Common myeloid progenitor, CD34-positive (primary cell): ENCODE measurements at regions not wholly inside any gene's neighbourhood (a gene's known extent, or its start where the extent isn't known, plus 50 kb on each side); places are given as distances from the start of the nearest gene placed in this dataset.
"Not testable (repeated sequence)": the region's sequence is repeated elsewhere in the genome, so short reads cannot be mapped to it uniquely, and the experiment has no call there.

Experiments used
- CTCF ChIA-PET: fragments of 350-600 bp; sonication (Branson Sonifier 250); formaldehyde crosslinking; loops from one replicate; lab custom pipeline; 2021; ENCODE audit warnings: antibody characterized with exemption; lab: Charles Lee
- POLR2A ChIA-PET: fragments of 350-600 bp; sonication (Branson Sonifier 250); formaldehyde crosslinking; loops from one replicate; lab custom pipeline; 2021; ENCODE audit warnings: antibody characterized with exemption; lab: Charles Lee
- DNase-seq, 3 donors: peaks; one replicate each; pipeline versions ENCODE4 v3.0.0 to v3.0.0-alpha.2; 2013
- H3K27ac ChIP-seq, 2 experiments: 1 replicate in 1 of 2; 2 replicates in 1 of 2; pipeline ENCODE4 v1.7.0; 2013; ENCODE audit warnings: inconsistent platforms in 2 of 2, low read length in 2 of 2, mild to moderate bottlenecking in 2 of 2, low read depth in 1 of 2, moderate library complexity in 1 of 2; ENCODE audit not compliant: severe bottlenecking in 2 of 2, insufficient read depth in 1 of 2, poor library complexity in 1 of 2
- H3K27me3 ChIP-seq, 5 experiments: replicated peaks in 2 of 5; 1 replicate in 3 of 5; 2 replicates in 2 of 5; pipeline versions ENCODE4 v1.6.1 to v1.7.0; 2013; ENCODE audit warnings: low read length in 4 of 5, mild to moderate bottlenecking in 2 of 5, moderate library complexity in 2 of 5, inconsistent platforms in 1 of 5; ENCODE audit not compliant: insufficient read depth in 5 of 5, control insufficient read depth in 4 of 5
- H3K36me3 ChIP-seq, 4 experiments: 1 replicate in 2 of 4; 2 replicates in 2 of 4; pipeline versions ENCODE4 v1.6.1 to v1.7.0; 2013; ENCODE audit warnings: low read length in 3 of 4, control low read depth in 1 of 4, mild to moderate bottlenecking in 1 of 4; ENCODE audit not compliant: control insufficient read depth in 4 of 4, insufficient read depth in 4 of 4
- H3K4me1 ChIP-seq, 4 experiments: 1 replicate in 3 of 4; 2 replicates in 1 of 4; pipeline versions ENCODE4 v1.6.1 to v1.7.1; 2013; ENCODE audit warnings: low read length in 3 of 4, mild to moderate bottlenecking in 3 of 4, control low read depth in 1 of 4, inconsistent platforms in 1 of 4, moderate library complexity in 1 of 4; ENCODE audit not compliant: control insufficient read depth in 4 of 4, insufficient read depth in 4 of 4; ENCODE audit errors: control extremely low read depth in 1 of 4
- H3K4me3 ChIP-seq, 7 experiments: 1 replicate in 4 of 7; 2 replicates in 3 of 7; pipeline versions ENCODE4 v1.5.1 to v1.7.0; 2013; ENCODE audit warnings: mild to moderate bottlenecking in 7 of 7, low read length in 6 of 7, moderate library complexity in 6 of 7, inconsistent platforms in 2 of 7, low read depth in 2 of 7, control low read depth in 1 of 7; ENCODE audit not compliant: insufficient read depth in 4 of 7, control insufficient read depth in 1 of 7; ENCODE audit errors: extremely low read depth in 1 of 7
- H3K9me3 ChIP-seq, 5 experiments: 1 replicate in 4 of 5; 2 replicates in 1 of 5; pipeline versions ENCODE4 v1.6.1 to v1.7.1; 2013; ENCODE audit warnings: low read length in 4 of 5, mild to moderate bottlenecking in 2 of 5, inconsistent platforms in 1 of 5, low read depth in 1 of 5, moderate library complexity in 1 of 5; ENCODE audit not compliant: control insufficient read depth in 4 of 5, insufficient read depth in 2 of 5; ENCODE audit errors: control extremely low read depth in 1 of 5
- WGBS: methylation state at CpG from one replicate; pipeline ENCODE4 v1.1.5; 2013; ENCODE audit not compliant: insufficient coverage; 5-methylcytosine and 5-hydroxymethylcytosine counted together

DNA sequence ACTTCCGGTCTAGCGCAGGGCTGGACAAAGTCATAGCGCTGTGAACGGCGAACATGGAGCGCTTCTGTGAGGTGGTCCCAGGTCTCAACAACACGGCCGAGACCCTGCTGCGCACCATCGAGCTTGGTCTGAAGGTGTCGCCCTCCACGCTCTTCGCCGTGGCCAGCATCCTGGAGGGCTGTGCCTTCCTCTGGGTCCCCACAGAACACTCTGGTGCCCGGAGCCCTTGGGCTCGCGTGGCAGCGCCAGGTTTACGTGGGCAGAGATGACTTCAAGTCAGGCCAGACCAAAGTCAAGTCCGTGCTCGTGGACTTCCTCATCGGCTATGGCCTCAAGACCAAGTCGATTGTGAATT is 128.6 kb downstream of the ANAPC4 start:
- no peak overlapping the region for H3K4me3 ChIP-seq
- ChIA-PET CTCF (no interaction called here), POLR2A (no interaction called here)
- H3K4me1 ChIP-seq = no peaks in the 10 kb centered on the region
- H3K27me3 ChIP-seq = no peaks in the 10 kb centered on the region
- no peak for DNase-seq
- H3K27ac ChIP-seq = no peak overlapping the region
- H3K36me3 ChIP-seq = no peaks in the 10 kb centered on the region
- H3K9me3 ChIP-seq = peaks cover 0 to 11% (median 0%) of the 10 kb centered on the region in 5 experiments
- 97% methylated on average over 23 of the region's 23 CpGs for WGBS

DNA sequence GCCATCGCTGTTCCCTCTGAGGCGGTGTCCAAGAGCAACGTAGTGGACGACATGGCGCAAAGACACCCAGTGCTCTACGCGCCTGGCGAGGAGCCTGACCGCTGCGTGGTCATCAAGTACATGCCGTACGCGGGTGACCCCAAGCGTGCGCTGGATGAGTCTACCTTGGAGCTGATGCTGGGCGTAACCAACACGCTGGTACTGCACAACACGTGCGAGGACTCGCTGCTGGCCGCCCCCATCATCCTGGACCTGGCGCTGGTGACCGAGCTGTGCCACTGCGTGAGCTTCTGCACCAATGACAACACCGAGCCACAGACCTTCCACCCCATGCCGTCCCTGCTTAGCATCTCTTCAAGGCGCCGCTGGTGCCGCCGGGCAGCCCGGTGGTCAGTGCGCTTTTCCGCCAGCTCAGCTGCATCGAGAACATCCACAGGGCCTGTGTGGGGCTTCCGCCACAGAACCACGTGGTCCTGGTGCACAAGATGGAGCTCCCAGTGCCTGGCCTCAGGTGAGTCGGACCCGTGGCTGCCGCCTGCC is 129.0 kb downstream of the ANAPC4 start:
- WGBS = 97% methylated on average over 39 of the region's 39 CpGs
- ChIA-PET POLR2A (no interaction called here), CTCF (no interaction called here)
- Histone ChIP-seq H3K9me3 (peaks cover 0 to 11% (median 0%) of the 10 kb centered on the region in 5 experiments), H3K27me3 (peaks cover 0 to 2% (median 0%) of the 10 kb centered on the region in 5 experiments), H3K4me1 (no peaks in the 10 kb centered on the region), H3K36me3 (no peaks in the 10 kb centered on the region), H3K27ac (no peak overlapping the region), H3K4me3 (no peak overlapping the region)
- no peak for DNase-seq

DNA sequence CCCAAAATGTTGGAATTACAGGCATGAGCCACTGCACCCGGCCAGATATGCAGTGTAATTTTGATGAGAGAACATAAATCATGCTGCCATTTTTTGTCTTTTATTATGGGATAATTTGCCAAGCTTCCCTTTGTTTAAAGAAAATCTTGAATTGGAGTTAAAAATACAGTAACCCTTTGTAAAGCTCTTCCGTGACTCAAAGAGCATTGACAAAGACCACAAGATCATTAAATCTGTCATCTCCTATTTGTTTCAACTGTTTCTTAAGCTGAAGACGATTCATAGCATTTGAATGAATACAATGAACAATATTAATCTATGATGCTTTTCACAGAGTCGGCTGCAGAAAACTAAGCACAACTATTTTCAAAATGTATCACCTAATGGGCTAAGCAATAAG is 132.6 kb downstream of the ANAPC4 start:
- CTCF ChIA-PET = interaction anchor here (1.7 kb wide), 1 partner anchor 10 kb away, joined by 5 read pairs; no protein-coding TSS in a partner anchor
- H3K27me3 ChIP-seq = peaks cover 0 to 2% (median 0%) of the 10 kb centered on the region in 5 experiments
- peaks cover 0 to 11% (median 0%) of the 10 kb centered on the region in 5 experiments for H3K9me3 ChIP-seq
- POLR2A ChIA-PET = no interaction called here
- H3K27ac ChIP-seq = no peak overlapping the region
- DNase-seq = no peak
- H3K4me1 ChIP-seq = no peaks in the 10 kb centered on the region
- no peak overlapping the region for H3K4me3 ChIP-seq
- 92% methylated on average over 2 of the region's 4 CpGs for WGBS
- no peaks in the 10 kb centered on the region for H3K36me3 ChIP-seq

- 100% methylated on average over 5 of the region's 10 CpGs for WGBS
- DNase-seq, H3K4me3 ChIP-seq, H3K27ac ChIP-seq, H3K9me3 ChIP-seq, POLR2A ChIA-PET, CTCF ChIA-PET, H3K27me3 ChIP-seq, H3K4me1 ChIP-seq, H3K36me3 ChIP-seq: not testable (repeated sequence)
Observed at GRCh38 chr4:25511823-25512222, 134.8 kb downstream of the ANAPC4 start.

DNA sequence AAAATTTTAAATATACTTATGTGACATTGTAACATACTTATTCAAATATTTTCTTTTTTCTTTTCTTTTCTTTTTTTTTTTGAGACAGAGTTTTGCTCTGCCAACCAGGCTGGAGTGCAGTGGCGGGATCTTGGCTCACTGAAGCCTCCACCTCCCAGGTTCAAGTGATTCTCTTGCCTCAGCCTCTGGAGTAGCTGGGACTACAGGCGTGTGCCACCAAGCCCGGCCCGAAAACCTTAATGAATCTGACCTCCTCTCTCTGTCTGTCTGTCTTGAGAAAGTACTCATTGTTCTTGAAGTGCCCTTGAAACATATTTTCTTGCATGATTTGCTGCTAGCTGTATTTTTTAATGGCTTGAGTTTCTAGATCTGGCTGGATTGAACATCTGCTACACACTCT is 136.8 kb downstream of the ANAPC4 start:
- no peaks in the 10 kb centered on the region for H3K9me3 ChIP-seq
- ChIA-PET CTCF (no interaction called here), POLR2A (no interaction called here)
- 100% methylated on average over 1 of the region's 4 CpGs for WGBS
- no peaks in the 10 kb centered on the region for H3K36me3 ChIP-seq
- DNase-seq = no peak
- no peak overlapping the region for H3K27ac ChIP-seq
- peaks cover 0 to 2% (median 0%) of the 10 kb centered on the region in 5 experiments for H3K27me3 ChIP-seq
- no peak overlapping the region for H3K4me3 ChIP-seq
- no peaks in the 10 kb centered on the region for H3K4me1 ChIP-seq

GRCh38 chr4:25523405-25523804 is 132.2 kb upstream of the SLC34A2 start:
- WGBS = 93% methylated on average over 4 of the region's 4 CpGs
- peaks cover 0 to 2% (median 0%) of the 10 kb centered on the region in 5 experiments for H3K27me3 ChIP-seq
- no peaks in the 10 kb centered on the region for H3K36me3 ChIP-seq
- no peaks in the 10 kb centered on the region for H3K4me1 ChIP-seq
- H3K4me3 ChIP-seq = no peak overlapping the region
- no peaks in the 10 kb centered on the region for H3K9me3 ChIP-seq
- POLR2A ChIA-PET = no interaction called here
- H3K27ac ChIP-seq = no peak overlapping the region
- CTCF ChIA-PET = no interaction called here
- no peak for DNase-seq

DNA sequence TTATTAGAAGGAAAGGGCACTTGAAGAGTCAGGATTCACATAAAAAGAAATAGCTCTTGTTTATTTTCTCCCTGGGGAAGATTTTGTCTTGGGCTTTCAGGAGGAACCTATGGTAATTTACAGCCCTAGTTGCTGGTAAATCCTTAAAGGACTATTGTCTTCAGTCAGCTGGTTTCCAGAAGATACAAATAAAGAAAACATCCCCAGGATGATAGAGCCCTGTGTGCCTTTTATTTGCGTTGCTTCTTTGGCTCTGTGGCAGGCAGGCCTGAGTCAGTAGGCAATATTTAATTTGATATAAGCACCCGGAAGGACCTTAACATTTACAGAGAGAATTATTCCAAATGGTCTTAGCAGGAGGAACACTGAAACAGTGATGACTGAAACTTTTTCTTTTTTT is 131.0 kb upstream of the SLC34A2 start:
- Histone ChIP-seq H3K4me3 (no peak overlapping the region), H3K27me3 (peaks cover 0 to 2% (median 0%) of the 10 kb centered on the region in 5 experiments), H3K36me3 (no peaks in the 10 kb centered on the region), H3K27ac (no peak overlapping the region), H3K4me1 (no peaks in the 10 kb centered on the region), H3K9me3 (no peaks in the 10 kb centered on the region)
- no peak for DNase-seq
- 63% methylated on average over 1 of the region's 2 CpGs for WGBS
- POLR2A ChIA-PET = no interaction called here
- CTCF ChIA-PET = no interaction called here
